IMR-90 (cell line): ENCODE measurements at regions not wholly inside any gene's neighbourhood (a gene's known extent, or its start where the extent isn't known, plus 50 kb on each side); places are given as distances from the start of the nearest gene placed in this dataset.

Source experiments
- ATAC-seq: fragments of 200-7000 bp; cut with Tn5 transposase; 2 replicates; pipeline ENCODE4 v1.9.1; 2020; ENCODE audit warnings: low read depth, mild to moderate bottlenecking, moderate library complexity
- BruUV-seq: library from RNA; stranded (reverse); fragments of 400-500 nt; replicated peaks from 2 replicates; lab custom pipeline; 2021; lab: Mats Ljungman, UMichigan
- CTCF ChIA-PET: fragments of 300-600 bp; formaldehyde crosslinking; extraction: SDS; loops from one replicate; lab custom pipeline; 2021; ENCODE audit warnings: antibody characterized with exemption; lab: Yijun Ruan, JAX
- POLR2A ChIA-PET: fragments of 300-600 bp; sonication (Branson Sonifier 250); formaldehyde crosslinking; loops from one replicate; lab custom pipeline; 2022; ENCODE audit warnings: antibody characterized with exemption; ENCODE audit not compliant: unreplicated experiment; lab: Charles Lee
- DNase-seq: peaks from one replicate; pipeline ENCODE4 v3.0.0; 2013
- H2AFZ ChIP-seq: replicated peaks from 2 replicates; pipeline ENCODE3; 2013; ENCODE audit warnings: low read length, mild to moderate bottlenecking; ENCODE audit not compliant: poor library complexity
- H2AK5ac ChIP-seq: 2 replicates; pipeline ENCODE4 v1.6.1; 2013; ENCODE audit warnings: low read depth, low read length, inconsistent platforms
- H2AK9ac ChIP-seq: replicated peaks from 2 replicates; pipeline ENCODE3; 2013; ENCODE audit warnings: mild to moderate bottlenecking, low read depth, low read length, moderate library complexity; ENCODE audit not compliant: poor library complexity
- H2BK120ac ChIP-seq: 2 replicates; pipeline ENCODE4 v1.6.1; 2013; ENCODE audit warnings: low read depth, low read length, inconsistent platforms
- H2BK15ac ChIP-seq: 3 replicates; pipeline ENCODE4 v1.6.1; 2013; ENCODE audit warnings: low read depth, low read length, inconsistent platforms
- H2BK20ac ChIP-seq: 2 replicates; pipeline ENCODE4 v1.6.1; 2013; ENCODE audit warnings: low read depth, mild to moderate bottlenecking, inconsistent platforms, low read length, moderate library complexity
- H2BK5ac ChIP-seq: 2 replicates; pipeline ENCODE4 v1.6.1; 2013; ENCODE audit warnings: mild to moderate bottlenecking, low read depth, low read length, inconsistent platforms; ENCODE audit not compliant: poor library complexity, severe bottlenecking
- H3K14ac ChIP-seq: replicated peaks from 2 replicates; pipeline ENCODE4 v1.6.1; 2013; ENCODE audit warnings: low read depth, low read length, inconsistent platforms
- H3K18ac ChIP-seq: 2 replicates; pipeline ENCODE4 v1.6.1; 2013; ENCODE audit warnings: low read depth, low read length, control low read depth
- H3K23ac ChIP-seq: 2 replicates; pipeline ENCODE4 v1.6.1; 2013; ENCODE audit warnings: low read depth, low read length, inconsistent platforms
- H3K27ac ChIP-seq: 2 replicates; pipeline ENCODE4 v1.5.1; 2013; ENCODE audit warnings: mild to moderate bottlenecking, control low read depth, low read length; ENCODE audit not compliant: insufficient read depth
- H3K27me3 ChIP-seq: 2 replicates; pipeline ENCODE4 v1.6.1; 2013; ENCODE audit warnings: low read length; ENCODE audit not compliant: control insufficient read depth, insufficient read depth
- H3K36me3 ChIP-seq: 2 replicates; pipeline ENCODE4 v1.6.1; 2013; ENCODE audit warnings: low read length, mixed read lengths; ENCODE audit not compliant: control insufficient read depth, insufficient read depth
- H3K4ac ChIP-seq: 2 replicates; pipeline ENCODE4 v1.6.1; 2013; ENCODE audit warnings: low read depth, low read length, inconsistent platforms
- H3K4me1 ChIP-seq: 2 replicates; pipeline ENCODE4 v1.6.1; 2013; ENCODE audit warnings: low read length, mixed read lengths; ENCODE audit not compliant: control insufficient read depth, insufficient read depth
- H3K4me2 ChIP-seq: 2 replicates; pipeline ENCODE4 v1.6.1; 2013; ENCODE audit warnings: low read depth, mild to moderate bottlenecking, control low read depth, low read length, moderate library complexity
- H3K4me3 ChIP-seq: 2 replicates; pipeline ENCODE4 v1.5.1; 2013; ENCODE audit warnings: low read depth, mild to moderate bottlenecking, control low read depth, low read length, moderate library complexity; ENCODE audit not compliant: insufficient read depth
- H3K56ac ChIP-seq: 2 replicates; pipeline ENCODE4 v1.6.1; 2013; ENCODE audit warnings: low read length, inconsistent platforms; ENCODE audit not compliant: insufficient read depth; ENCODE audit errors: extremely low read depth
- H3K79me1 ChIP-seq, 2 experiments: 2 replicates each; pipeline ENCODE4 v1.6.1; 2013; ENCODE audit warnings: low read length in 2 of 2, inconsistent platforms in 1 of 2, low read depth in 1 of 2
- H3K9ac ChIP-seq: 2 replicates; pipeline ENCODE4 v1.6.1; 2013; ENCODE audit warnings: low read depth, low read length, control low read depth
- H3K9me1 ChIP-seq: 2 replicates; pipeline ENCODE4 v1.6.1; 2013; ENCODE audit warnings: low read length, inconsistent platforms; ENCODE audit not compliant: insufficient read depth
- H3K9me3 ChIP-seq: 2 replicates; pipeline ENCODE4 v1.6.1; 2013; ENCODE audit warnings: low read length; ENCODE audit not compliant: control insufficient read depth, insufficient read depth
- H4K20me1 ChIP-seq: 2 replicates; pipeline ENCODE4 v1.6.1; 2013; ENCODE audit warnings: low read length, inconsistent platforms; ENCODE audit not compliant: insufficient read depth
- H4K5ac ChIP-seq: 2 replicates; pipeline ENCODE4 v1.6.1; 2013; ENCODE audit warnings: mild to moderate bottlenecking, low read depth, low read length, control low read depth
- H4K8ac ChIP-seq, 2 experiments: 2 replicates each; pipeline ENCODE4 v1.6.1; 2013; ENCODE audit warnings: low read depth in 2 of 2, low read length in 2 of 2, control low read depth in 1 of 2, inconsistent platforms in 1 of 2
- H4K91ac ChIP-seq: 2 replicates; pipeline ENCODE4 v1.6.1; 2013; ENCODE audit warnings: low read depth, low read length, inconsistent platforms; ENCODE audit not compliant: insufficient read depth
- BHLHE40 ChIP-seq: fragments of 150-350 bp; IDR thresholded peaks from 2 replicates; pipeline ENCODE4 v1.6.1; 2016; ENCODE audit warnings: mild to moderate bottlenecking, low read depth, low read length
- CHD1 ChIP-seq: IDR thresholded peaks from 2 replicates; pipeline ENCODE4 v1.6.1; 2012; ENCODE audit warnings: low read depth, low read length, improper control_type of control experiment
- MAFK ChIP-seq: IDR thresholded peaks from 2 replicates; pipeline ENCODE4 v1.6.1; 2012; ENCODE audit warnings: low read depth, low read length, improper control_type of control experiment
- MAZ ChIP-seq: IDR thresholded peaks from 2 replicates; pipeline ENCODE4 v1.6.1; 2012; ENCODE audit warnings: low read depth, mild to moderate bottlenecking, low read length, improper control_type of control experiment, moderate library complexity, borderline replicate concordance
- MXI1 ChIP-seq: IDR thresholded peaks from 2 replicates; pipeline ENCODE4 v1.6.1; 2012; ENCODE audit warnings: low read depth, mild to moderate bottlenecking, low read length, moderate library complexity, borderline replicate concordance
- NFE2L2 ChIP-seq: fragments of 150-350 bp; IDR thresholded peaks from 2 replicates; pipeline ENCODE4 v1.6.1; 2016; ENCODE audit warnings: low read depth, mild to moderate bottlenecking, low read length
- RAD21 ChIP-seq: IDR thresholded peaks from 2 replicates; pipeline ENCODE4 v1.6.1; 2012; ENCODE audit warnings: low read length, improper control_type of control experiment
- RCOR1 ChIP-seq: IDR thresholded peaks from 2 replicates; pipeline ENCODE4 v1.6.1; 2012; ENCODE audit warnings: mild to moderate bottlenecking, low read length, improper control_type of control experiment; ENCODE audit not compliant: insufficient replicate concordance
- RFX5 ChIP-seq: IDR thresholded peaks from 2 replicates; pipeline ENCODE4 v1.8.0; 2012; ENCODE audit warnings: low read depth, mild to moderate bottlenecking, low read length, moderate library complexity
- SMC3 ChIP-seq: fragments of 150-350 bp; IDR thresholded peaks from 2 replicates; pipeline ENCODE4 v1.6.1; 2016; ENCODE audit warnings: low read depth, mild to moderate bottlenecking, antibody characterized with exemption, low read length, moderate library complexity
- USF2 ChIP-seq: fragments of 150-350 bp; IDR thresholded peaks from 2 replicates; pipeline ENCODE4 v1.6.1; 2017; ENCODE audit warnings: mild to moderate bottlenecking, antibody characterized with exemption, low read length, low read depth
- WGBS, 2 experiments: methylation state at CpG; one replicate each; pipeline versions ENCODE4 v1.1.5 to v1.1.7; 2013; ENCODE audit warnings: missing lambda C conversion rate in 2 of 2; ENCODE audit not compliant: insufficient read length in 1 of 2; ENCODE audit errors: extremely low coverage in 2 of 2; 5-methylcytosine and 5-hydroxymethylcytosine counted together
- dilution Hi-C: fragments of 300-500 bp; cut with HindIII; formaldehyde crosslinking; loops from one replicate; pipeline ENCODE4 v1.14.3; 2018; ENCODE audit warnings: low sequenced_read_pairs; ENCODE audit not compliant: unreplicated experiment
- in situ Hi-C: fragments of 300-500 bp; cut with MboI; formaldehyde crosslinking; loops from 3 replicates; pipeline ENCODE4 v1.14.3; 2019; ENCODE audit warnings: low sequenced_read_pairs, inconsistent platforms, mixed read lengths
- intact Hi-C: fragments of 100-400 bp; cut with micrococcal nuclease; formaldehyde crosslinking; loops from 2 replicates; pipeline ENCODE4 v1.10.0; 2022

DNA sequence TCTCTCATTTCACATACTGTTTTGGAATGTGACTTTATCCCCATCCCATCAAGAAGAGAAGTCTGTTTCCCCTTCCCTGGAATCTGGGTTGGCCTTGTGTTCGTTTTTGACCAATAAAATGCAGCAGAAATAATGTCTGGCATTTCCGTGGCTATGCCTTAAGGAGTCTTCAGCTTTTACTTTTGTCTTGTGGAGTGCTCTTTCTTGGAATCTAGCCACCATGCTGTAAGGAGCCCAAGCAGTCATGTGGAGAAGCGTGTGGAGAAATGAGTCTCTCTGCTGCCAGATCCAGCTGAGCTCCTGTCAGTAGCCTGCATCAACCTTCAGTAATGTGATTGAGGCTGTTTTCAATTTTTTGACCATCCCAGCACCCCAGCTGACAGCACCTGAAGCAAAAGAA lies 84.4 kb upstream of the ARMCX2 start:
- H3K27ac ChIP-seq: no peak overlapping the region
- H2BK120ac ChIP-seq: no peak overlapping the region
- H3K23ac ChIP-seq: no peak overlapping the region
- no peaks in the 10 kb centered on the region for H3K9me1 ChIP-seq
- intact Hi-C loops: no loop called here
- H4K91ac ChIP-seq: no peak overlapping the region
- H2BK5ac ChIP-seq: no peak overlapping the region
- no peak overlapping the region for H2AK9ac ChIP-seq
- ChIA-PET POLR2A (no interaction called here), CTCF (no interaction called here)
- H3K79me1 ChIP-seq: no peaks in the 10 kb centered on the region
- H3K36me3 ChIP-seq: no peaks in the 10 kb centered on the region
- H3K9ac ChIP-seq: no peak overlapping the region
- no peaks in the 10 kb centered on the region for H3K4me1 ChIP-seq
- no peak overlapping the region for H3K4ac ChIP-seq
- no peak overlapping the region for H3K14ac ChIP-seq
- ATAC-seq (no peak), DNase-seq (no peak)
- dilution Hi-C loops: no loop called here
- H3K56ac ChIP-seq: no peak overlapping the region
- H4K5ac ChIP-seq: no peak overlapping the region
- H2BK15ac ChIP-seq: no peak overlapping the region
- no peak for TF ChIP-seq CHD1
- TF ChIP-seq MXI1: no peak
- no peak for TF ChIP-seq SMC3
- TF ChIP-seq RAD21: no peak
- TF ChIP-seq BHLHE40: no peak
- no peak for TF ChIP-seq NFE2L2
- no peak for TF ChIP-seq RFX5
- no peak for TF ChIP-seq RCOR1
- no peak for TF ChIP-seq MAFK
- TF ChIP-seq USF2: no peak
- TF ChIP-seq MAZ: no peak
- H3K9me3 ChIP-seq: no peaks in the 10 kb centered on the region
- H4K20me1 ChIP-seq: no peaks in the 10 kb centered on the region
- no CpG with 5 or more reads among the region's 3 CpGs for WGBS, 2 experiments
- no peak overlapping the region for H2BK20ac ChIP-seq
- BruUV-seq: no TSS peak
- H3K4me2 ChIP-seq: no peak overlapping the region
- in situ Hi-C loops: no loop called here
- H3K27me3 ChIP-seq: no peaks in the 10 kb centered on the region; the same call in 1 of the 2 replicates
- H2AK5ac ChIP-seq: no peak overlapping the region
- H4K8ac ChIP-seq: no peak overlapping the region
- no peak overlapping the region for H3K4me3 ChIP-seq
- no peak overlapping the region for H2AFZ ChIP-seq
- H3K18ac ChIP-seq: no peak overlapping the region
